ENCODE measurements at regions not wholly inside any gene's neighbourhood (a gene's known extent, or its start where the extent isn't known, plus 50 kb on each side); places are given as distances from the start of the nearest gene placed in this dataset.

DNA sequence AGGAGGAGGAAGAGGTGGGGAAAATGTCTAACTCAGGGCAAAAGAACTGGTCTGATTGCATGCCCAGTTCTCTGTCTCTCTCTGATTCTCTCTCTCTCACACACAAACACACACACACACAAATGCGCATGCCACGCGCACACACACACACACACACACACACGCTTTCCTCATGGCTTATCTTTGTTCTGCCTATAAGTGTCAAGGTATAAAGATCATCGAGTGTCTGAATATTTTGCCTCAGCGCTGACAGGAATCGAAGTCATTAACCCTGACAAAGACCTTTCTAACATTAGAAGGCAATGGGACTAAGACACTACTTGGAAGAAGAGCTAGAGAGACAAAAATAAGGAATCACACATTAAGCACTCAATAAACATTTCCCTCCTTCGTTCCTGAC, 497.1 kb upstream of the KLHL29 start:
- DNase-seq (ENCODE audit: low spot score) = no peak
- intact Hi-C loops (cut with DNase I) = no loop called here

DNA sequence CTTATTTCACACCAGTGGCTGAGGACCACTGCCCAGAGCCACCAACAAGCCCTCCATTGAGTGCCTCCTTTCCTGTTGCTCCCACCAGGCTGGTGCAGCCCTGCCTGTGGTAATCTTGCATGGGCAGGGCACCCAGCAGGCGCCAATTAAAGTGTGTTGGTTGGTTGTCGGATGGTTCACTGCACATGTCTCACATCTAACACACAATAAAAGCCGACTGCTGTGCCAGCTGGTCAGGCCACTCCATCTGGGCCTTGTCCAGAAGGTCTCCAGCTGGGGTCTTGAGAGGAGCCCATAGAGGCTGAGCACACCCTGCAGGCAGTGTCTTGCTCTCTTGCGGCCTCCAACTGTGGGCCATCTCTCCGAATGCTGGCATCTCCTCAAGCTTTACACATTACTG, 494.8 kb upstream of the KLHL29 start:
- intact Hi-C loops (cut with DNase I) = no loop called here
- DNase-seq (ENCODE audit: low spot score) = no peak

GRCh38 chr2:22893761-22894517, 491.0 kb upstream of the KLHL29 start:
- intact Hi-C loops (cut with DNase I) = no loop called here
- DNase-seq (ENCODE audit: low spot score) = no peak

- intact Hi-C loops (cut with DNase I) = no loop called here
- no peak for DNase-seq (ENCODE audit: low spot score)
These were observed 490.2 kb upstream of the KLHL29 start for GRCh38 chr2:22894761-22895160.

GRCh38 chr2:22897428-22897827, 487.6 kb upstream of the KLHL29 start:
- intact Hi-C loops (cut with DNase I) = no loop called here

GRCh38 chr2:22900674-22901073, 484.3 kb upstream of the KLHL29 start:
- no peak for DNase-seq (ENCODE audit: low spot score)
- intact Hi-C loops (cut with DNase I) = no loop called here

More at GRCh38 chr2:22897428-22897827, 487.6 kb upstream of the KLHL29 start:
- no peak for DNase-seq (ENCODE audit: low spot score)

DNA sequence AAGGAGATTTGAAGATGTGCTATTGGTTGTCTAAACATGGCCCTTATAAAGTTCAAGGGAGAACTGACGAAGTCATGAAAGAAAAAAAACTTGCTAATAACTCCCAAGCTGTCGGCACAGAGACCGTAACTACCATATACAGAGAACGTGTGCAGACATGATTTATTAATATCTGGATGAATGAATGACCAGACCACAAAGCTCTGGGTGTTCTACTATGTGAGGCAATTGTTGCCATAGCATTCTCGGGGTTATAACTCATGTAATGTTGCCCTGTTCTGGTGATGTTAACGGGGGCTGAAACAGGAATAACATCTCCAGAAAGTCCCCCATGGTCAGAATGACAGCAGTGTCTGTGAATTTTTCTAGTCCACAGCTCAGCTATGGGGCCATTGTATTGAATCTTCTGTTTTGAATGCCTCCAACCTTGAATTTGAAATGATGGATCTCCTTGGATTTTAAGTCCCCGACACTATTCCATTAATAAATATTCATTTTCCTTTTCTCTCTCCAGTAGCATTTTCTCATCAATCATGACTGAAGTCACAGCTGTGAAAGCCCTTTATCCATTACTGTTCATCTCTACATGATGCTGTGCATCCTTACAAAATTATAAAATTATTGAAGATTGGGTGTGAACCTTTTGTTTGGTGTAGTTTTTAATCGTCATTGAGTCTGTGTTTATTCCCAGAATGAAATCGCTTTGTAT, 483.4 kb upstream of the KLHL29 start:
- intact Hi-C loops (cut with DNase I) = loop anchor here in 1 of 2 donors (2.0 kb wide), 1 partner anchor 51 kb away; no protein-coding TSS in a partner anchor
- DNase-seq (ENCODE audit: low spot score) = no peak

DNA sequence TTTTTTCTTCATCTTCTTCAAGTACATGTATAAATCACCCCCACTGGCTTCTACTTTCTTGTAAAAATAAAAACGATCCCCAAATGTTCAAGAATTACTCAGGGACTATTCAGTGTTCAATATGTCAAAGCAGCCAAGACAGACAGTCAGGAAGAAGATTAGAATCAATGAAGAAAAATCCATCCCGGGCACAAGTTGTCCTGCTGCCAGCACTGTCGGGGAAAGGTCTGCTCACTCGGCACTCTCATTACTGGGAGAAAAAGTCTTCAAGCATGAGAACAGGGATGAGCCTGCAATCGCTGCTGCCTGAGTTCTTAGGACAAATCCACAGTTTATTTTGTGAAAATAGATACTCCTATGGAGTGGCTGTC, 482.8 kb upstream of the KLHL29 start:
- no peak for DNase-seq (ENCODE audit: low spot score)
- intact Hi-C loops (cut with DNase I) = loop anchor here in 1 of 2 donors (2.0 kb wide), 1 partner anchor 51 kb away; no protein-coding TSS in a partner anchor

DNA sequence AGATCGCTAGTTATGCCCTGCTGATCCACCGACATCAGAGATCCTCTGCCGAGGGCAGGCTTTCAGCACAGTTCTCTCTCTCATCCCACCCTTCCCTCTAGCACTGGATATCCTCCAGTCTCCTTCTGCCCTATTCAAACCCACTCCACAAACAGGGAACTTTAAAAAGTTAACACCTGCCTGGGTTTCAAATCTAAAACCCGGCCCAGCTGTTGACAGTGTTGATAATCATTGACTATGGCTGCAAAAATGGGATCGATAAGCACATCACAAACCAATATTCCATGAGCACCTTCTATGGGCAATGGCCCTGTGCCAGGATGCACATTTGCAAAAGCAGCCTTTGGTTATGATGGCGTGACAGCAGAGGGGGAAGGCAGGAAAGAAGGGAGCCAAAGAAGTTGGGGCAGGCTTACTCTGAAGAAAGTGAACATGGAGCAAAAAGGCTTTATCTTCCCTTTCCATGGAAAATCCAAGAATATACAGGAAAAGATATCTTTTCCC, 482.3 kb upstream of the KLHL29 start:
- intact Hi-C loops (cut with DNase I) = loop anchor here in 1 of 2 donors (2.0 kb wide), 1 partner anchor 52 kb away; no protein-coding TSS in a partner anchor
- DNase-seq (ENCODE audit: low spot score) = no peak

DNA sequence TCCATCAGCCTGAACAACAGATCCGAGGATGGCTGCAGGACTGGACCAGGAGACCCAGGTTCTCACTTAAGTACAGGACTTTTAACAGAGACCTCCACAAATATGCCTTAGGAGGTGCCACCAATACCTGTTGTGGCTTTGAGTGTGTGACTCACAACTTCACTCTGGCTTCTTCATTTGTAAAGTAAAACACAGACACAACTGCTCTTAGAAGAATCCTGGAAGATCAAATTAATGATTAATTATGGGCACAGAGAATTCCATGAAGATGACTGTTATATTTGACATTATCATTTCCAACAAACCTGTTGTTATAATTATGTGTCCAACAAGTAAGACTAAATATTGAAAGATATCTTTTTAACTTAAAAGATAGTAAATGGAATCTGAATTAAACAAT, 481.4 kb upstream of the KLHL29 start:
- intact Hi-C loops (cut with DNase I) = loop anchor here in 1 of 2 donors (2.0 kb wide), 1 partner anchor 53 kb away; no protein-coding TSS in a partner anchor
- DNase-seq (ENCODE audit: low spot score) = no peak

DNA sequence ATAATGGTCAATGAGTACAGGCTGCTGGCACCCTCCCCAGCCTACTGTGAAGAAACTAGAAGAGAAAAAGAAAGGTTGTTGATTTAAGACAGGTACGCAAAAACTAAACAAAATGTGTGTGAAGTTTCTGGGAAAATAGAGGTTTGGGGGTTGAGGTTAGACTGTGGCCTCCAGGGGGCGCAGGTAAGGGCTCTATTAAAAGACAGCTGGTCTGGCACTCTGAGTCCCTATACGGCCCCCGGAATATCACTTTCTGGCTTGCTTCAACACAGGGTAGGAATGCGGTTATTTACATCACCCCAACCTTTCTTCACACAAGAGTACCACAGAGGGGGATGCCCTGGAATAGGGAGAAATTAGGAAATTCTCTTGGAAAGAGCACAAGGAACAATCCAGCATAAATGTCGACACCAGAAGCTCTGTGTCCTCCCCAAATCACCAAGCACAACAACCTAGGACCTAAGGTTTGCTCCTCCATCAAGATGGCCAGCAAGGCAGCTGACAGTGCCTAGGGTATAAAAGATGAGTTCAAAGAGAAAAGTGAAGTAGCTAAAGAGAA, 480.8 kb upstream of the KLHL29 start:
- DNase-seq (ENCODE audit: low spot score) = no peak
- intact Hi-C loops (cut with DNase I) = no loop called here

DNA sequence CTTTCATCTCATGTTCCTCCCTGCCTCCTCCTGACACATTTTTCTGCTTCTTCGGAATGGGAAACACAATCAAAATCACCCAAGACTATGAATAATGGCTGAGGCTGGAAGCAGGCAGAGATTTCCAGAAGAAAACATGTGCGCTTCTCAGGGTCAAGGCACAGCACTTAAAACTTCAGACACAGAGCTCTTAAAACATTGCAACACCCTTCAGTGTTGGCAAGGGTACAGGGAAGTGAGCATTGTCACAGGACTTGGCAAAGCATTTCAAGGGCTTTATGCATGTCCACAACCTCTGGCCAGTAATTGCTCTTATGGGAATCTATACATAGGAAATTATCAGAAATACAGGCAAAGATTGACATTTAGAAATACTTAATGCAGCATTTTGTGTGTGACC, 477.6 kb upstream of the KLHL29 start:
- DNase-seq (ENCODE audit: low spot score) = no peak
- intact Hi-C loops (cut with DNase I) = no loop called here

GRCh38 chr2:22912398-22912797, 472.6 kb upstream of the KLHL29 start:
- intact Hi-C loops (cut with DNase I) = no loop called here
- no peak for DNase-seq (ENCODE audit: low spot score)

DNA sequence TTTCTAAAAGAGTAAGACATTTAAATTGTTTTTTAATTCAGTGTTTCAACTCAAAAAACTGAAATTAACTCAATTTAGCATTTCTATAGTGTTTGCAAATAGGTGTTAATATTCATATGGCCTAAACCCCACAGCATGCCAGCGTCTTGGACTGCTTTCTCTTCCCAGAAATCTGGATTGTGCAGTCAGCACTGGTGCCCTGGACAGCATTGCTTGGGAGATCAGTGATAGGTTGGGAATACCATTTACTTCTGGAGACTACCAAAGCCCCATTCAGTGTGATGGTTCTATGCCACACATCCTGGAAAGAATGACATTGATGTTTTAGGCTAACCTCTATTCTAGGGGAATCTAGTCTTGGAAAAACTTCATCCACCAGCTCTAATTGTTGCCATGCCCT, 455.0 kb upstream of the KLHL29 start:
- DNase-seq (ENCODE audit: low spot score) = no peak
- intact Hi-C loops (cut with DNase I) = no loop called here

DNA sequence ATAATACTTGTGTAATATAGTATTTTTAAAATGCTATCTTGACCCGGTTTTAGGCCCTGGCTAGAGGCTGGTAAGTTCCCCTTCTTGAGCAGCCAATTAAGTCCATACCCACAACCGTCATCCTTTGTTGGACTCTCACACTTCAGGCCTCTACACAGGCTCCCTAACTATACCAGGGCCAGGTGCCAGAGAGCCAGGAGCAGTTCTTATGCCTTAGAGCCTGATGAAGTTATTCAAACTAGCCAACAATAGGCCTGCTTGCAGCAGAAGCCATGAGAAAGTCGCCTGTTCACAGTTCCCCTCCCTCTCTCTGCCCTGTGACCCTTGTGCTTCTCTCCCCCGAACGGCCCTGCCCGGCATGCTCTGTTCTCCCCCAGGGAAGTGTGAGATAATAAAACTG, 454.2 kb upstream of the KLHL29 start:
- DNase-seq (ENCODE audit: low spot score) = no peak
- intact Hi-C loops (cut with DNase I) = no loop called here

DNA sequence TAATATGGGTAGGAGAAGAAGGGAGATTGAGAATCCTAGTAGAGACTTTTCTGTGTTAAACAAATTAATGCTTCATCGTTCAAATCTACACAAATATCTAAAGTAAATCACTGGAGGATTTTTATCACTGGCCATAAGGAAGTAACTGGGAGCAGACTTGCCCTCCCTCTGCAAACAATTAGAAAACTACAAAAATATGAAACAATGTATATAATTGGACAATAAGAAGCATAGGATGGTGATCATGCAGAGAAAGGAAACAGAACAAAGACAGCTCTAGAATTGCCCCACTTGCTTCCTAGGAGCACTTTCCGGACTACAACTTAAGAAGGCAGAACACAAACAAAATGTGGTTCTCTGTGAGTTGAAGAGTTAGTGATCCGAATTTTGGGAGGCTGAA, 452.7 kb upstream of the KLHL29 start:
- no peak for DNase-seq (ENCODE audit: low spot score)
- intact Hi-C loops (cut with DNase I) = no loop called here

DNA sequence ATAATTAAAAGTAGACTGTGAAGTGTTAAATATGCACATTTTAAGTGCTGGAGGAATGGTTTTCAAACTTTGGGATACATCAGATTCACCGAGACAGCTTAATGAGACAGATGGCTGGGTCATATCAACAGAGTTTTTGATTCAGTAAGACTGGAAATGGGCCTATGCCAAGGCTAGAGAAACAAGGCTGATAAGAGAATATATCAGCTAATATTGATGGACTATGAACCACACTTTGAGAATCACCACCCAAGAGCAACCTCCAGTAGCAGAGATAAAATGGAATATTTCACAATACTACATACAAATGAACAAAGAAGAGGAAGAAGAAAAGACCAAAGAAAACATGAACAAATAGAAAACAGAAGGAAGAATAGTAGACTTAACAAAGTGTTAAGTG, 450.2 kb upstream of the KLHL29 start:
- intact Hi-C loops (cut with DNase I) = no loop called here
- DNase-seq (ENCODE audit: low spot score) = no peak

DNA sequence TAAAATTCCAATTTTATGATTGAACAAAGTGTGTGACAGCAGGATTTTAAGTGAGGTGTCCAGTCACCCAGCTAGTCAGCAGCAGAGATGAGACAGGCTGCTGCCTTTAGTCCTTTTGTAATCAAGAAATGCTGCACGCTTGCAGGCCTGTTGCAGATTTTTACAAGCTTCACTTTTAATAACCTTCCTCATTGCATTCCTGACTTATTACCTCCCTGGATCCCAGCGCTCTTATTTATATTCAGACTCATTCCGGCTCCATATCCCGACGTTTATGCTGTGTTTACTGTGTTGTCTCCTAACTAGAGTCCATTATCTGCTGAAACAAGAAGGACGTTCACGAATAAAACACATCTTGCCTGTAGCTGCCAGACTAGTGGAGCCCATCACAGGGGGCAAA, 442.5 kb upstream of the KLHL29 start:
- DNase-seq (ENCODE audit: low spot score) = no peak
- intact Hi-C loops (cut with DNase I) = no loop called here

- no peak for DNase-seq (ENCODE audit: low spot score)
- intact Hi-C loops (cut with DNase I) = no loop called here
These were observed 440.8 kb upstream of the KLHL29 start for GRCh38 chr2:22944143-22944542.

DNA sequence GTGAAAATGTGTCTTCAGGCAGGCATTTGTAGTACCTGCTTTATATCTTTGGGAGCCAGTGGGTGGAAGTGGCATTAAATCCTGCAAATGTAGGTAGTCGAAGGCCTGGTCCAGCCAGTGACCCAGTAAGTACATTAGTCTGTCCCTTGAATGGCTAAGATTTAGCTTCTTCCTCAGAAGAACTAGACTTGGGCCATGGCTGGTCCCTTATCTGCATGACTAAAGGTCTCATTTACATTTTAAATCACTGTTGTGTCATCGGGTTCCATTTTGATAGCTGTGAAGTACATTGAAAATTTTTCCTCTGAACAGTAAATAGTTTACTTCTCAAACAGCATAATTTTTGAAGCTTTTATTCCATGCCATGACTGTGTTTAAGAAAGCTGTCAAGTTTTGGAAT, 438.4 kb upstream of the KLHL29 start:
- intact Hi-C loops (cut with DNase I) = no loop called here
- no peak for DNase-seq (ENCODE audit: low spot score)
